Stimulated activated CD4-positive, alpha-beta T cell treated with anti-CD3 and anti-CD28 coated beads, Interleukin-15, amount 100 ng/mL, for 48 hours (primary cell): ENCODE measurements at regions not wholly inside any gene's neighbourhood (a gene's known extent, or its start where the extent isn't known, plus 50 kb on each side); places are given as distances from the start of the nearest gene placed in this dataset.

Source experiments
- DNase-seq, 2 donors: peaks; one replicate each; pipeline ENCODE4 v3.0.0-alpha.2; 2020; ENCODE audit warnings: low read depth in 2 of 2

DNA sequence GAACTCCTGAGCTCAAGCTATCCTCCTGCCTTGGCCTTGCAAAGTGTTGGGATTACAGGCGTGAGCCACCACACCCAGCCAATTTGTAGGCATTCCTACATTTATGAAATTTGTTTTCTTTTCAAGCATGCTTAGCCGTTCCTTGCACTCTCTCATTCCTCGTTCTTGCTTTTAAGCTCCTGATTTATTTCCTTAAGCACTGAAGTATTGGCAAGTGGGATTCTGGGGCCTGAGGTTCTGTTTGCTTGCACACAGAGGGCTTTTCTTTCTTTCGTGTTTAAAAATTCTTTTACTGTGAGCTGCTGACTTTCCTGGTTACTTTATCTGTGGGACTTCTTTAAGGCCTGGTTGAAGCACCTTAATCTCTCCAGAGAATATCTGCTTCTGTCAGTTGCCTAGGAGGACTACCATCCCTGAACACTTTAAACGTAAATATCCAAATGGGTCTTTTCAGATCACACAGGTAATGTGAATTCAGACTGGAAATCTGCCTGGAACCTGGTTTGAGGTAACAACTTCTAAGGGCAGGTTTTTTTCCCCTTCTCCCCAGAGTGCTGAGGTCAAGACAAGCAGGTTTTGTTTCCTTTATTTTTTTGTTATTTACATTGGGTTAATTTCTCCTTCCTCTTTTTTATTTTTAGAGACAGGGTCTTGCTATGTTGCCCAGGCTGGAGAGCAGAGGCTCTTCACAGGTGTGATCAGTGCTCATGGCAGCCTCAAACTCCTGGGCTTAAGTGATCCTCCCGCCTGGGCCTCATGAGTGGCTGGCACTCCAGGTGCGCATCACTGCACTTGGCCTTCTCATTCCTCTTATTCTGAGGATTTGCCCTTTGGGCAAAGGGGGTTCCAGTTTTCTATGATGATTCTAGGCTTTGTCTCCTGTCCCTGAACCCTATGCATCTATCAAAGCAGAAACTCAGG is 102.9 kb downstream of the PFKFB3 start:
- DNase-seq = no peak

DNA sequence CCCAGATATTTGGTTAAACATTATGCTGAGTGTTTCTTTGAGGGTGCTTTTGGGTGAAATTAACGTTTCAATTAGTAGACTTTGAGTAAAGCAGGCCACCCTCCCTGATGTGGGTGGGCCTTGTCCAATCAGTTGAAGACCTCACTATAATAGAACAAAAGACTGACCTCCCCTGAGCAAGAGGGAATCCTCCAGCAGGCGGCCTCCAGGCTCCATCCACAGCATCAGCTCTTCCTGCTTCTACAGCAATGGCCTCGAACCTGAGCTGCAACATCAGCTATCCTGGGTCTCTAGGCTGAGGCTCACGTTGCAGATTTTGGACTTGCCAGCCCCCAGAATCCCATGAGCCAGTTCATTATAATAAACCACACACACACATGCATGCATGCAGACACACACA is 104.2 kb downstream of the PFKFB3 start:
- DNase-seq = no peak

DNA sequence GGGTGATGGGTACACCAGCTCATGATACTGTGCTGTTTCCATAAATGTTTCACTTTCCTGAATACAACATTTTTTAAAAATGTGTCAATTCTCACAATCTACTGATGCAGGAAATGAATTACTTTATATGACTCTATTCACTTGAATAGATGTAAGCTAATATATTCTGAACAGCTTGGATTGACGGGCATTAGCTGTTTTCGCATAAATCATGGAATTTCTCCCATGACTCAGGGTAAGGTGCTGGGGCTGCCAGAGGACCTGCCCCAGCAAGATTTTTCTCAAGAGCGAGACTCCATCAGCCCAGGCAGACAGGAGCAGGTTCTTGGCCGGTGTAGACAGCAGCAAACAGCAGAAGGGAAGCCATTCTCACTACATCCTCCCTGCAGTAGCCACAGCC is 107.1 kb downstream of the PFKFB3 start:
- DNase-seq = no peak

GRCh38 chr10:6310977-6311376 is 108.2 kb downstream of the PFKFB3 start:
- DNase-seq = no peak

GRCh38 chr10:6311700-6312330 is 109.1 kb downstream of the PFKFB3 start:
- no peak for DNase-seq

DNA sequence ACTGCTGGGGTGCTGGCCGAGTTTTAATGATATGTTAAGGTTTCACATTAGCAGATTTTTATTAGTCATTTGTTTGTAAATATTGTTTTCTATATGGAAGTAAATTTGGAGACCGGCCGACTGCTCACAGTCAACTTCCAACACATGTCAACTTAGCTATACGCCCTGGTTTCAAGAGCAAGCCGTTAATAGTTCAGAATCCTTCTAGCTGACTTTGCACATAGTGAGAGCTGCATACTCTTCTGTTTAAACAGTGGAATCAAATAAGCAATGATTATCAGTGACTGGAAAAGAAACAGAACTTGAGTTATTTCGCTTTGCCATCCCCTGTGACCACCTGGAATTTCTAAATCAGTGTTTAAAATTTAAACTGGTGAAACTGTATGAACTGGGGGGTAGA is 109.9 kb downstream of the PFKFB3 start:
- no peak for DNase-seq

- no peak for DNase-seq
Measured at GRCh38 chr10:6313111-6313895, 110.6 kb downstream of the PFKFB3 start.

- DNase-seq = no peak
Measured at GRCh38 chr10:6314620-6315205, 112.0 kb downstream of the PFKFB3 start.

- DNase-seq = no peak
Measured at GRCh38 chr10:6319119-6319518, 116.4 kb downstream of the PFKFB3 start.

- no peak for DNase-seq
Measured at GRCh38 chr10:6320320-6321010, 117.7 kb downstream of the PFKFB3 start.

- DNase-seq = no peak
Measured at GRCh38 chr10:6321880-6322279, 119.1 kb downstream of the PFKFB3 start.

- no peak for DNase-seq
Measured at GRCh38 chr10:6322805-6323204, 120.1 kb downstream of the PFKFB3 start.

DNA sequence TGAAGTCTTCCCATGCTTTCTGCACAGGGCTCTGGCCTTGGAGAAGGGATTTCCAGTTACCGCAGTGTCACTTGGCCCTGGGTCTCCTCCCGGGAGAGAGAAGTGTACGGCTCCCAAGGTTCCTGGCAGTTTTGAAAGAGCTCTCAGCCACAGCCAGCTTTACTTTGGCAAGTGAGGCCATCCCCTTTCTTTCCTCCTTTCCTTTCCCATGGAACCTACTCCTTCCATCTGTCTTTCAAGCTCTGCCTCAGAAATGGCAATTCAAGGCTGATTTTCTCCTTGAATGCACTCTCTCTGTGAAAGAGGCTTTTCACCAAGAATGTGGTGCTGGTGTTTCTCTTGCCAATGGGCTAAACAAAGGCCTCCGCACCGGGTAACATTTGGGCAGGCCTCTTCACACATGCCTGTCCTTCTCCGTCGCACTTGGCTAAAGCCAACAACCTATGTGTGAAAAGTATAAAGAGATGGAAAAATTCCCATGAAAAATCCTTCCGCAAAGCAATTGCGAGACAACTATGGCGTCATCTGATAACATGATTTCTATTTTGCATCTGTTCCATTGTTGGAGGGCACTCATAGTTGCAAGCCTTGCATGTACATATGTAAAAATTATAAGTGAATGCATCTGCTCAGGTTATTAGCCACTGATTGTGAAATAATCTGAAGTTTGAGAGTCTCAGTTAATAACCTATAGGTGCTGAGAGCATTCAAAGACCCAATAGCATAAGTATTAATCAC is 125.4 kb downstream of the PFKFB3 start:
- DNase-seq = no peak

DNA sequence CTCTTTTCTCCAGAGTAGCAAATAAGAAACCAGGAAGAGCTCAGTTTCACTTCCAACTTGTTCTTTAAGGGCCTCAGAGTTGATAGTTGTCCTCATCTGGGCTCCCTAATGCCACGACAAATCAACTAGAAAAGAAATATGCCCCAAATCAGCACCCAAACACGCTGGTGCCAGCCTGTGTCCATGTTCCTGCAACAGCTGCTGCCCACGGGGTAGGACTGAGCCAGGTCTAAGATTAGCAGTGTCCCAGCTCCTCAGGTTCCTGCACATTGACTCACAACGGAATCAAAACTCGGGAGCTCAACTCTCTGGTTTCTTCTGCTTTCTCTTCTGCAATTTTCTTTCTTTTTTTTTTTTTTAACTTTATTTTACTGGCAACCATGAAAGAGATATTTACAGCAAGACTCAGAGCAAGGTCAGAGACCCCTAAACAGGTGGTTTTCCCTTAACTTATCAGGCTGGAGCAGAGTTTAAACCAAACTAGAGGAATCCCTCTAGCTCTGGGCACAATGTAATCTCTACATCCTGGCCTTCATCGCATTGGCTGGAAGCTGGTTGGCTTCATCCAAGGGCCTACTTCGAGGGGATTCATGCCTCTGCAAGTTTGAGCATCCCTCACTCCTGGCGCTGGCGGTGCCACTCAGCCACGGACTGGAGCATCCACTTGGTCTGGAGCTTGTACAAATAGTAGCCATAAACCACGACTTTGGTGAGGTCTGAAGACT is 126.1 kb downstream of the PFKFB3 start:
- no peak for DNase-seq

- DNase-seq = no peak
Measured at GRCh38 chr10:6333086-6333485, 130.4 kb downstream of the PFKFB3 start.

- no peak for DNase-seq
Measured at GRCh38 chr10:6333973-6334372, 131.2 kb downstream of the PFKFB3 start.

DNA sequence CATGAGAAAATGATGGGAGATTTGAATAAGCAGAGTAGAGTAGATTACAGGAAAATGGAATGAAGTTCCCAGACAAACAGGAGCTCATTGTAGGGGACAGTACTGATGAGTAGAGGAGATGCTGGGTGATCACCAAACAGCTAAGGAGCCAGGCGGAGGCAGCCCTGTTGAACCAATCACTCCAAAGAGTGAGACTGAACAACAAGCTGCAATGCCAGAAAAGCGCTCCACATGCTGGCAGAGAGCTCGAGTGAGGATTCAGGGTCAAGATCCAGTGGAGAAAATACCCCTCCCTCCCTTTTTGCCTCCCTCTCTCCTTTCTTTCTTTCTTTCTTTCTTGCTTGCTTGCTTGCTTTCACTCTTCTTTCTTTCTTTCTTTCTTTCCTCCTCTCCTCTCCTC is 133.3 kb downstream of the PFKFB3 start:
- no peak for DNase-seq

DNA sequence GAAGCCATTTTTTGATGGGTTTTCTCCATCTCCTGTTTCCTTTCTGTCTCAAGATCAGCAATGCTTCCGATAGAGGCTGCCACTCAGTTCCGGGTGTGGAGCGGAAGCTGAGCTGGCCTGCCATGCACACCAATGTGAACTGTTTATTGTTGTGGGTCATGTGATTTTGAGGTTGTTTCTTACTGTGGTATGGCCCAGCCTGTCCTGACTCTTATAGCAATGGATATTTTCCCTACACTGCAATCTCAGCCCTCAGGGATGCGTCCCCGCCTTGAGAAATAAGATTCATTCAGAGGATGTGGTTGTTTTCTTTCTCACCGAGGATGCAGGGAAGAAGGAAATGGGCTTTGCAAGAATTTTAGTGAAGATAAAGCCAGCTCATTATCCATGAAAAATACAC is 134.7 kb downstream of the PFKFB3 start:
- no peak for DNase-seq

DNA sequence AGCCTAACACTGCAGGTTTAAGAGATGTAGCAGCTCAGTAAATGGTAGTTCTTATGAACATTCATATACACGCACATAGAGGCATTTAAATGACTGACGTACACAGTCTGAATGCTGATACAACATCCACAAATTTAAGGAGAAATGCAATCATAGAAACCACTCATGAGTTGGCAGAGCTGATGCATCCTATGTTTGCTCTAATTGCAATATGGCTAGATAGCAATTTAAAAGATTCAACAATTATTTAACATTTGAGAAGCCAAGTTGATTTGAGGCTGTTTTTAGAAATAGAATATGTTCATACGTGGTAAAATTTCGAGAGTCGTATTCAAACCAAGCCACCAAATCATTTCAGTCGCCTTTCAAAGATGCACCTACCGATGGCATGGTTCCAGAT is 135.6 kb downstream of the PFKFB3 start:
- DNase-seq = no peak

DNA sequence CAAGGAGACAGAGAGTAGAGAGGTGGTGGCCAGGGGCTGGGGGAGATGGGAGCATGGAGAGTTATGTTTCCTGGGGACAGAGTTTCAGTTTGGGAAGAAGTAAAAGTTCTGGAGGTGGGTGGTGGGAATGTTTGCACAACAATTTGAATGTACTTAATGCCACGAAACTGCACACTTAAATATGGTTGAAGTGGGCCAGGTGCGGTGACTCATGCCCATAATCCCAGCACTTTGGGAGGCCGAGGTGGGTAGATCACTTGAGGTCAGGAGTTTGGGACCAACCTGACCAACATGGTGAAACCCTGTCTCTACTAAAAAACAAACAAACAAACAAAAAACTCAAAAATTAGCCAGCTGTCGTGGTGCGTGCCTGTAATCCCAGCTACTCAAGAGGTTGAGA is 137.2 kb downstream of the PFKFB3 start:
- DNase-seq = no peak
